ENCODE measurements at regions not wholly inside any gene's neighbourhood (a gene's known extent, or its start where the extent isn't known, plus 50 kb on each side); places are given as distances from the start of the nearest gene placed in this dataset.

DNA sequence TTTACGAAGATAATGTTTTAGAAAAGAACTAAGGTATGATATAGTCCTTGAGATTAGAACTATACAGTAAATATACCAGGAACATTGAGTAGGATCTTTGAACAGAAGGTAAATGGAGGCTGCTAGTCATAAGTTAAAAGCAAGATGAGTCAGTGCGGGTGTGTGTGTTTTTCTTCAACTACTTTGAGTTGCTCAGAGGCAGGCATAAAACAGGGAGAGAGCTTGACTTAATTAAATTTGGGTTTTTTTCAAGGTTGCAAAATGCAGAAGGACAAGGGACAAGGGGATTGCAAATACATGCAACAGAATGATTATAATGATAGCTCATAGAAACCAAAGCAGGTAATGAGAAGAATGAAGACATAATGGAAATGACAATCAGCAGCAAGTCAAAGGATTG, 815.1 kb downstream of the NCAM2 start:
- POLR2A ChIA-PET = no interaction called here
- CTCF ChIA-PET = no interaction called here
- no peak overlapping the region for H3K27ac Mint-ChIP-seq

DNA sequence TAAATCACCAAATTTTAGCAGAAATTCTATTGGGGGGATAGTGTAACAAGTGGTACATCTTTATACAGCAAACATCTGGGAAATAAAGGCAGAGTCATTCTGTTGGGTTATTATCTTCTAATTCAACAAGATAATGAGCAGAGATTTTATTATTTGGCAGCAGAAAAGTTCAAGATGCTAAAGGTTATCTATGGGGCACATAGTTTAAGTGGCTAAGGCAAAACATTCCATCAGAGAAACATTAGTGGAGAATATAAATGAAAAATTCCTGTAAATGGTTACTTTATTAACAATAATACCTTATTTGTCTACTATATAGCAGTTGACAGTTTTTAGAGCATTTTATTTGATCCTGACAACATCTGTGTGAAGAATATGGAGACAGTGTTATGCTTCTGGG, 815.7 kb downstream of the NCAM2 start:
- ATAC-seq = no peak
- no peaks in the 10 kb centered on the region for H3K36me3 Mint-ChIP-seq
- TF ChIP-seq TEAD1 (CRISPR knock-in tag; IDR thresholded peaks at IDR 0.05) = no peak
- no peak for TF ChIP-seq GTF2I (CRISPR knock-in tag; conservative IDR thresholded peaks at IDR 0.05)
- TF ChIP-seq ZNF423 (CRISPR knock-in tag; IDR thresholded peaks at IDR 0.05) = no peak
- no peak for TF ChIP-seq MXD4 (CRISPR knock-in tag; IDR thresholded peaks at IDR 0.05; ENCODE audit: borderline replicate concordance)
- no peak for TF ChIP-seq NR1H2 (CRISPR knock-in tag; IDR thresholded peaks at IDR 0.05)
- TF ChIP-seq, protein P1, sequence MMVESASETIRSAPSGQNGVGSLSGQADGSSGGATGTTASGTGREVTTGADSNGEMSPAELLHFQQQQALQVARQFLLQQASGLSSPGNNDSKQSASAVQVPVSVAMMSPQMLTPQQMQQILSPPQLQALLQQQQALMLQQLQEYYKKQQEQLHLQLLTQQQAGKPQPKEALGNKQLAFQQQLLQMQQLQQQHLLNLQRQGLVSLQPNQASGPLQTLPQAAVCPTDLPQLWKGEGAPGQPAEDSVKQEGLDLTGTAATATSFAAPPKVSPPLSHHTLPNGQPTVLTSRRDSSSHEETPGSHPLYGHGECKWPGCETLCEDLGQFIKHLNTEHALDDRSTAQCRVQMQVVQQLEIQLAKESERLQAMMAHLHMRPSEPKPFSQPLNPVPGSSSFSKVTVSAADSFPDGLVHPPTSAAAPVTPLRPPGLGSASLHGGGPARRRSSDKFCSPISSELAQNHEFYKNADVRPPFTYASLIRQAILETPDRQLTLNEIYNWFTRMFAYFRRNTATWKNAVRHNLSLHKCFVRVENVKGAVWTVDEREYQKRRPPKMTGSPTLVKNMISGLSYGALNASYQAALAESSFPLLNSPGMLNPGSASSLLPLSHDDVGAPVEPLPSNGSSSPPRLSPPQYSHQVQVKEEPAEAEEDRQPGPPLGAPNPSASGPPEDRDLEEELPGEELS (CRISPR knock-in tag; IDR thresholded peaks at IDR 0.05) = no peak
- TF ChIP-seq, protein P2, sequence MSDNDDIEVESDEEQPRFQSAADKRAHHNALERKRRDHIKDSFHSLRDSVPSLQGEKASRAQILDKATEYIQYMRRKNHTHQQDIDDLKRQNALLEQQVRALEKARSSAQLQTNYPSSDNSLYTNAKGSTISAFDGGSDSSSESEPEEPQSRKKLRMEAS (CRISPR knock-in tag; IDR thresholded peaks at IDR 0.05) = no peak
- TF ChIP-seq CBFB (CRISPR knock-in tag; IDR thresholded peaks at IDR 0.05; ENCODE audit: low read depth) = no peak
- DNase-seq (ENCODE audit: low spot score) = no peak
- POLR2A ChIA-PET = no interaction called here
- no peak overlapping the region for H3K4me3 Mint-ChIP-seq
- CTCF ChIA-PET = no interaction called here
- H3K27ac Mint-ChIP-seq = no peak overlapping the region
- H3K27me3 Mint-ChIP-seq (ENCODE audit: low read depth) = no peaks in the 10 kb centered on the region
- no peaks in the 10 kb centered on the region for H3K4me1 Mint-ChIP-seq
- H3K9me3 Mint-ChIP-seq = no peaks in the 10 kb centered on the region

More for the DNA sequence above, 815.1 kb downstream of the NCAM2 start:
- Mint-ChIP-seq H3K4me3 (no peak overlapping the region), H3K27me3 (ENCODE audit: low read depth) (no peaks in the 10 kb centered on the region), H3K36me3 (no peaks in the 10 kb centered on the region), H3K9me3 (no peaks in the 10 kb centered on the region), H3K4me1 (no peaks in the 10 kb centered on the region)
- DNase-seq (ENCODE audit: low spot score) = no peak
- no peak for TF ChIP-seq RELA (CRISPR knock-in tag; IDR thresholded peaks at IDR 0.05; ENCODE audit: borderline replicate concordance)
- no peak for TF ChIP-seq NFATC4 (CRISPR knock-in tag; IDR thresholded peaks at IDR 0.05)
- no peak for TF ChIP-seq CREB1 (CRISPR knock-in tag; IDR thresholded peaks at IDR 0.05)
- TF ChIP-seq, protein P3, sequence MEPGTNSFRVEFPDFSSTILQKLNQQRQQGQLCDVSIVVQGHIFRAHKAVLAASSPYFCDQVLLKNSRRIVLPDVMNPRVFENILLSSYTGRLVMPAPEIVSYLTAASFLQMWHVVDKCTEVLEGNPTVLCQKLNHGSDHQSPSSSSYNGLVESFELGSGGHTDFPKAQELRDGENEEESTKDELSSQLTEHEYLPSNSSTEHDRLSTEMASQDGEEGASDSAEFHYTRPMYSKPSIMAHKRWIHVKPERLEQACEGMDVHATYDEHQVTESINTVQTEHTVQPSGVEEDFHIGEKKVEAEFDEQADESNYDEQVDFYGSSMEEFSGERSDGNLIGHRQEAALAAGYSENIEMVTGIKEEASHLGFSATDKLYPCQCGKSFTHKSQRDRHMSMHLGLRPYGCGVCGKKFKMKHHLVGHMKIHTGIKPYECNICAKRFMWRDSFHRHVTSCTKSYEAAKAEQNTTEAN (CRISPR knock-in tag; IDR thresholded peaks at IDR 0.05) = no peak
- TF ChIP-seq IRF2 (CRISPR knock-in tag; IDR thresholded peaks at IDR 0.05; ENCODE audit: borderline replicate concordance, low read depth) = no peak
- no peak for TF ChIP-seq ELF4 (CRISPR knock-in tag; IDR thresholded peaks at IDR 0.05; ENCODE audit: low read depth)
- no peak for TF ChIP-seq RORB (CRISPR knock-in tag; IDR thresholded peaks at IDR 0.05)
- TF ChIP-seq, protein P4, sequence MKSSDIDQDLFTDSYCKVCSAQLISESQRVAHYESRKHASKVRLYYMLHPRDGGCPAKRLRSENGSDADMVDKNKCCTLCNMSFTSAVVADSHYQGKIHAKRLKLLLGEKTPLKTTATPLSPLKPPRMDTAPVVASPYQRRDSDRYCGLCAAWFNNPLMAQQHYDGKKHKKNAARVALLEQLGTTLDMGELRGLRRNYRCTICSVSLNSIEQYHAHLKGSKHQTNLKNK (CRISPR knock-in tag; IDR thresholded peaks at IDR 0.05) = no peak
- no peak for TF ChIP-seq CREM (CRISPR knock-in tag; IDR thresholded peaks at IDR 0.05)
- no peak for TF ChIP-seq KAT7 (CRISPR knock-in tag; IDR thresholded peaks at IDR 0.05; ENCODE audit: borderline replicate concordance)
- TF ChIP-seq NFE2L1 (CRISPR knock-in tag; IDR thresholded peaks at IDR 0.05) = no peak
- TF ChIP-seq, protein P5, sequence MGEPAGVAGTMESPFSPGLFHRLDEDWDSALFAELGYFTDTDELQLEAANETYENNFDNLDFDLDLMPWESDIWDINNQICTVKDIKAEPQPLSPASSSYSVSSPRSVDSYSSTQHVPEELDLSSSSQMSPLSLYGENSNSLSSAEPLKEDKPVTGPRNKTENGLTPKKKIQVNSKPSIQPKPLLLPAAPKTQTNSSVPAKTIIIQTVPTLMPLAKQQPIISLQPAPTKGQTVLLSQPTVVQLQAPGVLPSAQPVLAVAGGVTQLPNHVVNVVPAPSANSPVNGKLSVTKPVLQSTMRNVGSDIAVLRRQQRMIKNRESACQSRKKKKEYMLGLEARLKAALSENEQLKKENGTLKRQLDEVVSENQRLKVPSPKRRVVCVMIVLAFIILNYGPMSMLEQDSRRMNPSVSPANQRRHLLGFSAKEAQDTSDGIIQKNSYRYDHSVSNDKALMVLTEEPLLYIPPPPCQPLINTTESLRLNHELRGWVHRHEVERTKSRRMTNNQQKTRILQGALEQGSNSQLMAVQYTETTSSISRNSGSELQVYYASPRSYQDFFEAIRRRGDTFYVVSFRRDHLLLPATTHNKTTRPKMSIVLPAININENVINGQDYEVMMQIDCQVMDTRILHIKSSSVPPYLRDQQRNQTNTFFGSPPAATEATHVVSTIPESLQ (CRISPR knock-in tag; IDR thresholded peaks at IDR 0.05) = no peak
- TF ChIP-seq SP1 (CRISPR knock-in tag; conservative IDR thresholded peaks at IDR 0.05) = no peak
- TF ChIP-seq, protein P6, sequence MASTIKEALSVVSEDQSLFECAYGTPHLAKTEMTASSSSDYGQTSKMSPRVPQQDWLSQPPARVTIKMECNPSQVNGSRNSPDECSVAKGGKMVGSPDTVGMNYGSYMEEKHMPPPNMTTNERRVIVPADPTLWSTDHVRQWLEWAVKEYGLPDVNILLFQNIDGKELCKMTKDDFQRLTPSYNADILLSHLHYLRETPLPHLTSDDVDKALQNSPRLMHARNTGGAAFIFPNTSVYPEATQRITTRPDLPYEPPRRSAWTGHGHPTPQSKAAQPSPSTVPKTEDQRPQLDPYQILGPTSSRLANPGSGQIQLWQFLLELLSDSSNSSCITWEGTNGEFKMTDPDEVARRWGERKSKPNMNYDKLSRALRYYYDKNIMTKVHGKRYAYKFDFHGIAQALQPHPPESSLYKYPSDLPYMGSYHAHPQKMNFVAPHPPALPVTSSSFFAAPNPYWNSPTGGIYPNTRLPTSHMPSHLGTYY (CRISPR knock-in tag; IDR thresholded peaks at IDR 0.05) = no peak
- TF ChIP-seq NR2C2 (CRISPR knock-in tag; IDR thresholded peaks at IDR 0.05) = no peak
- no peak for TF ChIP-seq JAZF1 (CRISPR knock-in tag; IDR thresholded peaks at IDR 0.05)
- no peak for TF ChIP-seq ESRRA (CRISPR knock-in tag; IDR thresholded peaks at IDR 0.05; ENCODE audit: borderline replicate concordance)
- no peak for TF ChIP-seq TCF7 (CRISPR knock-in tag; IDR thresholded peaks at IDR 0.05; ENCODE audit: low read depth)
- no peak for ATAC-seq

All from WTC11 (cell line).